HG03060 (cell line): ENCODE measurements at regions not wholly inside any gene's neighbourhood (a gene's known extent, or its start where the extent isn't known, plus 50 kb on each side); places are given as distances from the start of the nearest gene placed in this dataset.
"Not testable (repeated sequence)": the region's sequence is repeated elsewhere in the genome, so short reads cannot be mapped to it uniquely, and the experiment has no call there.

ENCODE experiments used
- ATAC-seq: cut with Tn5 transposase; IDR thresholded peaks from one replicate; pipeline ENCODE4 v1.9.1; 2021; ENCODE audit warnings: low read depth, moderate number of reproducible peaks; ENCODE audit not compliant: unreplicated experiment

DNA sequence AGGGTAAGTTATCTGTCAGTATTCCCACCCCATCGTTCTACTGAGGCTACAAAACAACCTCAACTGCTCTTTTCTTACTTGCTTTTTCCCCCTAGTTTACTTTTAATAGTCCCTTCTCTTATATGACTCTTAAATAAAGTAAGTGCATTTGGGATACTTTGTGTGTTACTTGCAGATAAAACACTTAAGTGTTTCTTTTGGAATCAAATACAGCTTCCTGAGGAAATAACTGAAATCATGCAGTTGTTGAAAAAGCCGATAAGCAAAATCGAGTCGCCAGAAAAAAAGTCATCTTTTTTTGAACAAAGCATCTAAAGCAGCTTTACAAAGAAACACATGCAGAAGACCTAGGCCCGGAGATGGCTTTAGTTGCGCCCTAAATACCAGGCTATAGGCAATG, 53.5 kb upstream of the EPB41L4A start:
- ATAC-seq, result no peak

DNA sequence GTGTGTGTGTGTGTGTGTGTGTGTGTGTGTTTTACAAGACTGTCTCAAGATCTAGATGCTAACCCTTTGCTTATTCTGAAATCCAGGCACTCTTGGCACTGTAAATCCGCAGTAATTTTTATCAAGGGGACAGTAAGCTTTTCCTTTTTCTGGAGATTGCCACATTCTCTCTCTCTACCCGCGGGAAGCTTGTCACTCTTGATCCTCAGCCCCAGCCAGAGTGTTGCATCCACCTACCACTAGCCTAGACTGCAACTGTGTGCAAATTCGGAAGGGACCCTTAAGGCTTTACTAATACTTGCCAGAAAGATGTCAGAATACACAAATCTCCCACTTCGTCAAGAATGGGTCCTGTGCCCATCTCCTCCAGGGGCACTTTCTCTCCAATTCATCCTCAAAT, 54.9 kb upstream of the EPB41L4A start:
- ATAC-seq, result no peak

DNA sequence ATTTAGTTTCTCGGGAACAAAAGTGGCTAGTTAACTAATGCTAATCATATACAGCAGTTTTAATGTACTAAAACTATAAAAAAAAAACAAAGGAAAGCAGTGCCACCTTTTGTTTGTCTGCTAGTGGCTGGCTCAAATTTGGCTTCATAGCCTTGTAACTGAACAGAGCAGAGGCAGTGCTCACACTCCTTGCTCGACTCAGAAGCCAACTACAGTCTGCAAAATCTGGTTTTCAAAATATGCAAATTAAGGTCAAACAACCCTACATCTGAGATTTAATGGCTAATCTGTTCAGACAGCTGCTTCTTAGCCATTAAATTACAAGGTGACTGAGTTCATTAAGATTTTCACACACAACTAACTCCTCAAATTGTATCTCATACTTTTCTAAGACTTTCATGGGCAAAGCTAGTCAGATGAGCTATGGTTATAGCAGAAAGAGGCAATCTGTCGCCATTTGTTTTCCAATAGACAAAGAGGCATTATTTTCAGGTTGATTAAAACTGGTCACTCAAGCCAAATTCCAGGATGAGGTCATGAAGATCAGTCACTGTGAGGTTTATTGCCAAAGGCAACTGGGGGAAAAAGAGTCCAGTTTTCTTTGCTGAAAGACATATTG, 56.8 kb upstream of the EPB41L4A start:
- no peak for ATAC-seq

- ATAC-seq, result no peak
Measured at GRCh38 chr5:112479418-112479817, 60.3 kb upstream of the EPB41L4A start.

- ATAC-seq, result no peak
Measured at GRCh38 chr5:112480501-112480900, 61.4 kb upstream of the EPB41L4A start.

DNA sequence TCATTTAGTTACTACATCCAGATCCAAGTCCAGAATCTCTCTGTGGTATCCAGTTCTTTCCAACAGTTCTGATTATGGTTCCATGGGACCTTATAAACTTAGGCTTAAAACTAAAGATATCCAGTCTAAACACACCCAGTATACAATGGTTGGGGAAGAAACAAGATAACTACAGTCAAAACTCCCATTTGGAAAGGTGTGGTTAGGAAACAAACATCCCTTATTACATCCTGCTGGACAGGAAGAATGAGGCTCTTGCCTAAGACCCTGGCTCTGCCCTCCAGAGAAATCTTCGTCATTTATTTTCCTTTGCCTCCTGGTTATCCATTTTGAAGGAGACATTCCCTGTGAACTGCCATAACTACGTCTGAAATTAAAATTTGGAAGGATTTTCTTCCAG, 64.6 kb upstream of the EPB41L4A start:
- ATAC-seq, result no peak

DNA sequence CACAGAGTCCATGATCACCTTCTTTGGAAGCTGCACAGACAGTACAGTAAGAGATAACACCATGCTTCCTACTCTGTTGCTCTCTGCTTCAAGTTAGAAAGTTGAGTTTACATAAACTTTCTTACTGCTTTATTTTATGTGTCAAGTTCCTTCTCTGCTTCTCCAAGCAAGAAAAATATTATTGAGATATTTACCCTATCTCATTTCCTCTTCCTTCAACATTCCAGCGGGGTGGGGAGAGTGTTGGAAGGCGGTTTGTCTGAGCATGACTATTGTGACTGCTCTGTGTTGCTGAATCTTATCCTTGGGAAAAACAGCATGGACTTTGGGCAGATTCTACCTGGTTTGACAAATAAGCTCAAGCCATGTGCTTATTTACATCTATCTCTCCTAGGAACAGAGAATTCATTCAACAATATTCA, 66.9 kb upstream of the EPB41L4A start:
- ATAC-seq, result no peak

DNA sequence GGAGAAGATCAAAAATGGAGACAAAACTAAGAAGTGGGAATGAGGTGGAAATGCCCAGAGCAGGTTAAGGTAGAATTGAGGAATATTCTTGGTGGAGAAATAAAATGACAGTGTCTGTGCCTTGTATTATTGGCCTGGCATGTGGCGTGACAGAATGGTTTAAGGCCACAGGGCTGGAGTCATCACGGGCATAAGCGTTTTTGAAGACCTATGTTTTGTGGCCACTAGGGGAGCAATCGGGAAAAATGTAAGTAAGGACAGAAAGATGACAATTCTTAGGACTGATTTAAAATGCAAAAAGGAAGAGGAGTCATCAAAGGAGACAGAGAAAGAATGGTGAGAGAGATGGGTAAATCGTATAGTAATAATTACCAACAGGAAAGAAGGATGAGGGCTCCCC, 72.2 kb upstream of the EPB41L4A start:
- ATAC-seq, result no peak

DNA sequence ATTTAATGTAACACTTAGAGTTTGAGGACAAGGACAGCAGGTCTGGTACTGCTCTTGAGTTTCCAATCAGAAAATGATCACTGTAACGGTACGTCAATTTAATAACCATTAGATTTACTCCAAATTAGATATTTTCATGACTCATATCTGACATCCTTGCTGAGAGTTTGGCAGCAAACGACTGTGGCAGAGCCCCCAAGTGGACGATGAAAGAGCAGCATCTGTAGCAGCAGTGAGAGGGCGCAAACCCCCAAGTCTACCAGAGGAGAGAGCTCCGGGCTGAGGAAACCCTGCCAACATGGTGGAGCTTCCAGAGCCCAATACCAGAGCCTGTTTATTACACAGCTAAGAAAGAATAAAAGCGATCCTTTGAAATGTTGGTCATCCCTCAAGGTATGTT, 73.2 kb upstream of the EPB41L4A start:
- peak; percentile 76 for ATAC-seq

DNA sequence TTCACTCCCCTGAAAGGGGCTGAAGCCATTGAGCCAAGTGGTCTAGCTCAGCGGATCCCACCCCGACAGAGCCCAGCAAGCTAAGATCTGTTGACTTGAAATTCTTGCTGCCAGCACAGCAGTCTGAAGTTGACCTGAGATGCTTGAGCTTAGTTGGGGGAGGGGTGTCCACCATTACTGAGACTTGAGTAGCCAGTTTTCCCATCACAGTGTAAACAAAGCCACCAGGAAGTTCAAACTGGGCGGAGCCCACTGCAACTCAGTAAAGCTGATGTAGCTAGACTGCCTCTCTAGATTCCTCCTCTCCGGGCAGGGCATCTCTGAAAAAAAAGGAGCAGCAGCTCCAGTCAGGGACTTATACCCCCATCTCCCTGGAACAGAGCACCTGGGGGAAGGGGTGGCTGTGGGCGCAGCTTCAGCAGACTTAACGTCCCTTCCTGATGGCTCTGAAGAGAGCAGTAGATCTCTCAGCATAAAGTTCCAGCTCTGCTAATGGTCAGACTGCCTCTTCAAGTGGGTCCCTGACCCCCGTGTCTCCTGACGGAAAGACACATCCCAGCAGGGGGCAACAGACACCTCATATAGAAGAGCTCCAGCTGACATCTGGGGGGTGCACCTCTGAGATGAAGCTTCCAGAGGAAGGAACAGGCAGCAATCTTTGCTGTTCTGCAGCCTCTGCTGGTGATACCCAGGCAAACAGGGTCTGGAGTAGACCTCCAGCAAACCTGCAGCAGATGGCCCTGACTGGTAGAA, 84.8 kb upstream of the EPB41L4A start:
- ATAC-seq, result not testable (repeated sequence)

- not testable (repeated sequence) for ATAC-seq
Measured at GRCh38 chr5:112509097-112509496, 90.0 kb upstream of the EPB41L4A start.

- no peak for ATAC-seq
Measured at GRCh38 chr5:112511920-112512319, 92.8 kb upstream of the EPB41L4A start.

DNA sequence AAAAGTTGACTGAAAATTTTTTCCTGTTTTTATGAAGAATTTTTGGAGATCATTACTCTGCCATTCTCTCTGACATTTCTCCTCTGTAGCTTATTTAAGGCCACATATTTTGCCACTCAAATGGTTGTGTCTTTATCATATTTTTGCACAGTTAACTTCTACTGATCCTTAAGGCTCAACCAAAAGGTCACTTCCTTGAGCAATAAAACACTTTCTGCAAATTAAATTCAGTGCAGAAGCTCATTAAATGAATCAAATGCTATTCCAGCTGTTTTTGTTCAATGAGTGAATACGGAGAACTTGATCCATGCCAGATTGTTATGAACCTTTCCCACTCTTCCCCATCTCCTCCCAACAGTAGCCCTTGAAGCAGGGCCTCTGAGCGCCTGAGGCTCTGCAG, 93.8 kb upstream of the EPB41L4A start:
- ATAC-seq, result no peak

DNA sequence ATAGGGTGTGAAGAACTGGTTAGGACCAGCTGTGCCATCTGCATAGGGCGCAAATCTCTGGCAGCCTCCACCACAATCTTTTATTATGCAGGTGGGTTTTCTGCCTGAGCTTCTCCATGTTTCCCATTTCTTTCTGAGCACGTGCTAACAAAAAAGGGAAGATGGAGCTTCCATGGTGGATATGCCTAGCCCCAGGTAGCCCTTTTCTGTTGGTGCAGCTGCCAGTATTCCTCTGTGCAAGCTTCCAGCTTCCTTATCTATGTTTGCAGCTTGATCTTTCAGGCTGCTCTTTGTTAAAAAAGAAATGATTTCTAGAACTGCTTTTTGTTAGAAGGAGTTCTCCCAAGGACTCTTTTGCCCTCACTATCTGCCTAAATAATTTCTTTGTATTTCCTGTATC, 95.0 kb upstream of the EPB41L4A start:
- ATAC-seq, result no peak

- ATAC-seq, result not testable (repeated sequence)
Measured at GRCh38 chr5:112520474-112520873, 101.4 kb upstream of the EPB41L4A start.

DNA sequence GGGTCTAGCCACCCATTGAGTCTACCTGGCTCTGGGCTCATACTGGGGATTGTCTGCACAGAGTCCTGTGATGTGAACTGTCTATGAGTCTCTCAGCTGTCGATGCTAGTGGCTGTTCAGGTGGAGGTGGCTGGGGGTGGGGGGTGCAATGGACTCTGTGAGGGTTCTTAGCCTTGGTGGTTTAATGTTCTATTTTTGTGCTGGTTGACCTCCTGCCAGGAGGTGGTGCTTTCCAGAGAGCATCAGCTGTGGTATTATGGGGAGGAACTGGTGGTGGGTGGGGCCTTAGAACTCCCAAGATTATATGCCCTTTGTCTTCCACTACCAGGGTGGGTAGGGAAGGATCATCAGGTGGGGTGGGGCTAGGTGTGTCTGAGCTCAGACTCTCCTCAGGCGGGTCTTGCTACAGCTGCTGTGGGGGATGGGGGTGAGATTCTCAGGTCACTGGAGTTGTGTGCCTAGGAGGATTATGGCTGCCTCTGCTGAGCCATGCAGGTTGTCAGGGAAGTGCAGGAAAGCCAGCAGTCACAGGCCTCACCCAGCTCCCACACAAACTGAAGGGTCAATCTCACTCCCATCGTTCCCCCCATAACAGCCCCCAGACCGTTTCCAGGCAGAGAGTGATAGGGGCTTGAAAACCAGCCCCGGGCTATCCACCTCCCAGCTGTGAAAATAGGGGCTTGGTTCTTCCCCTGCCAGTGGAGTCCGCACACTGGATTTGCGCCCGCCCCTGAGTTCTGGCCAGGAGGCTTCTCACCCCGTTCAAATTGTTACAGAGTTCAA, 104.0 kb upstream of the EPB41L4A start:
- ATAC-seq, result not testable (repeated sequence)

- ATAC-seq, result not testable (repeated sequence)
Measured at GRCh38 chr5:112523674-112524263, 104.7 kb upstream of the EPB41L4A start.

DNA sequence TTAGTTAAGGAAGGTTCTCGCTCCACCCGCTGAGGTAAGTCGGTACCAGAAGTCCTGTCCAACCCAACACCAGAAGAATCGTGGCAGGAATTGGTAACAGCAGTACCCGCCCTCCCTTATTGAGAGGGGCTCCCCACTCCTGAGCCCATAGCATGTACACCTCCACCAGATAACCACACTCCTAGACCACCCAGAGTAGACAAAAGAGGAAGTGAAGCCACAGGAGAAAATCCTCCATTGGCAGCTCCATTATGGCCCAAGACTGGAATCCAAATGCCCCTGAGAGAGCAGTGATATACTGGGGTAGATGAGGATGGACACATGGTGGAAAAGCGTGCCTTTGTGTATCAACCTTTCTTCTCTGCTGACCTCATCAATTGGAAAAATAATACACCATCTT, 106.1 kb upstream of the EPB41L4A start:
- no peak for ATAC-seq

DNA sequence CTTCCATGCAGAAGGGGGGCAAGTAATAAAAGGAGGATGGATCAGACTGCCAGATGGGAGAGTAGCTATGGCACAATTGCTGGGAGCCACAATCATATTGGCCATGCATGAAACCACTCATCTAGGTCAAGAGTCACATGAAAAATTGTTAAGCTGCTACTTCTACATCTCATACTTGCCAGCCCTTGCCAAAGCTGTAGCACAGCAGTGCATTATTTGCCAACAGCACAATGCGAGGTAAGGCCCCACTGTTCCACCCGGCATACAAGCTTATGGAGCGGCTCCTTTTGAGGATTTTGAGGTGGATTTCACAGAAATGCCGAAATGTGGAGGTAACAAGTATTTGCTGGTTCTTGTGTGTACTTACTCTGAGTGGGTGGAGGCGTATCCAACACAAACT, 109.9 kb upstream of the EPB41L4A start:
- no peak for ATAC-seq

DNA sequence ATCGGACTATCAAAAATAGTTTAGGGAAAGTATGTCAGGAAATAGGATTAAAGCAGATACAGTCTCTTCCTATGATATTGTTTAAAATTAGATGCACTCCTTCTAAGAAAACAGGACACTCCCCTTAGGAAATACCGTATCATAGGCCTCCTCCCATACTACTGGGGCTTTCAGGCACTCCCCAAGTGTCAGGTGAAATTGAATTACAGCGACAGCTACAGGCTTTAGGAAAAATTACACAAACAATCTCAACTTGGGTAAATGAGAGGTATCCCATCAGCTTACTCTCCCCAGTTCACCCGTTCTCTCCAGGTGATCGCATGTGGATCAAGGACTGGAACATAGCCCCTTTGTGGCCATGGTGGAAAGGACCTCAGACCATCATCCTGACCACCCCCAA, 110.4 kb upstream of the EPB41L4A start:
- no peak for ATAC-seq
